GM19238 (cell line): ENCODE measurements at regions not wholly inside any gene's neighbourhood (a gene's known extent, or its start where the extent isn't known, plus 50 kb on each side); places are given as distances from the start of the nearest gene placed in this dataset.

Source experiments
- DNase-seq: peaks from one replicate; pipeline ENCODE4 v3.0.0; 2011; ENCODE audit warnings: low spot score; ENCODE audit not compliant: insufficient read length

GRCh38 chr20:10770753-10771152 is 97.0 kb upstream of the JAG1 start:
- DNase-seq, result no peak

DNA sequence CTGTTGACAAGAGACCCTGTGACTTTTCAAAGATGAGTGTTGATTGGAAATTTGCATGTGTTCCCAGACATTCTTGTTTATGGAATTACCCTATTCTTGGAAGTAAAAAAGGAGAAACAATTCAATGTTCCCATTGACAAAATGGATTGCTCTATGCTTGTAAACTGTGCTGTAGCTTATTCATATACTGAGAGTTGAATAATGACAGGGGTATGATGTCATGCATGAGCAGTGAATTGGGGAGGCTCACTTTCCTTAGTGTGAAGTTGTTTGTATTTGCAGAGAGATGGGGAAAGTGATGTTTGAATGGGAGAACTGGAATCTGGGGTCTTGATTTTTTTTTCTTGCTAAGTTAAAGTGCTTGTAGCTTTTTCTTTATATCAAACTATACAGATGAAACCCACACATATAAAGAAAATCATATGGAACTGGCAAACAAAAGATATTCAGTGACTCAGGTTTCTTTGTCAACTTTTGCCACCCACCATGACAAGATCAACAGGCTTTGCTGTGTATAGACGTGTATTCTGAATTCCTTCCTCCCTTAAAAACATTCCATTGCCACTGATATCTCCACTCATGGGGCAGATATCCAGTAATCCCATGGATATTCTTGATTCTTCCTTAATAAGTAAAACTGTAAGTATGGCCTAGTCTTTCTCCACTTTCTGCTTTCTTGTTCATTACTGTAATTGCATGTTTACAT is 97.8 kb upstream of the JAG1 start:
- DNase-seq, result no peak

DNA sequence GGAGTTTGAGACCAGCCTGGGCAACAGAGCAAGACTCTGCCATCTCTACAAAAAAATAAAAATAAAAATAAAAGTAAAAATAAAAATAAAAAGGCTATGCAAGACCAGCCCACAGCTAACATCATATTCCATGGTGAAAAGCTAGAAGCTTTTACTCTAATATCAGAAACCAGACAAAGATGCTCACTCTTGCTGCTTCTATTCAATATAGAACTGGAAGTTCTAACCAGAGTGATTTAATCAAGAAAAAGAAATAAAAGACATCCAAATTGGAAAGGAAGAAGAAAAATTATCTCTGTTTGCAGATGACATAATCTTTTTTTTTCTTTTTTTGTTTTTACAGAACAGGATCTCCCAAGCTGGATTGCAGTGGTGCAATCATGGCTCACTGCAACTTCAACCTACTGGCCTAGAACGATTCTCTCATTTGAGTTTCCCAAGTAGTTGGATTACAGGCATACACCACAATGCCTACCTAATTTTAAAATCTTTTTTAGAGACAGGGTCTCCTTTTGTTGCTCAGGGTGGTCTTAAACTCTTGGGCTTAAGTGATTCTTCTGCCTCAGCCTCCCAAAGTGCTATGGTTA is 100.7 kb upstream of the JAG1 start:
- no peak for DNase-seq

GRCh38 chr20:10777710-10778109 is 103.9 kb upstream of the JAG1 start:
- DNase-seq, result no peak

GRCh38 chr20:10779911-10780310 is 106.1 kb upstream of the JAG1 start:
- no peak for DNase-seq

DNA sequence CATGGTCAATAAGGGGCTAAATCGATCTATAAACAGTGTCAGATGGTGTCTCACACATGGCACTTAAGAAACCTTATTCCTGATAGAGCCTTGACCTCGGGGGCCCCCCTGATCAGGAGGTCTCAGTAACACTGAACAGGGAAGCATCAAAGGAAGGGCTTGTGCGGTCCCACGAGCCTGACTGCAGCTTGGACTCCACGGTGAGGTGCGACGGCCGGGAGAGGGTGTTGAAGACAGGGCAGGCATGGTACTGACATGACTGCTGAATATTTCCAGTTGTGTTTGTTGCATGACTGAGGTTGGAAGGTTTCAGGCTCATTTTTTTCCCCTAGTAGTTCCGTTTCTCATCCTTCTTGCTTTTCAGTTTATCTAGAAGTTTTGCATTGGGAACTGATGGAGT is 107.1 kb upstream of the JAG1 start:
- DNase-seq, result no peak

GRCh38 chr20:10781526-10781925 is 107.7 kb upstream of the JAG1 start:
- no peak for DNase-seq

DNA sequence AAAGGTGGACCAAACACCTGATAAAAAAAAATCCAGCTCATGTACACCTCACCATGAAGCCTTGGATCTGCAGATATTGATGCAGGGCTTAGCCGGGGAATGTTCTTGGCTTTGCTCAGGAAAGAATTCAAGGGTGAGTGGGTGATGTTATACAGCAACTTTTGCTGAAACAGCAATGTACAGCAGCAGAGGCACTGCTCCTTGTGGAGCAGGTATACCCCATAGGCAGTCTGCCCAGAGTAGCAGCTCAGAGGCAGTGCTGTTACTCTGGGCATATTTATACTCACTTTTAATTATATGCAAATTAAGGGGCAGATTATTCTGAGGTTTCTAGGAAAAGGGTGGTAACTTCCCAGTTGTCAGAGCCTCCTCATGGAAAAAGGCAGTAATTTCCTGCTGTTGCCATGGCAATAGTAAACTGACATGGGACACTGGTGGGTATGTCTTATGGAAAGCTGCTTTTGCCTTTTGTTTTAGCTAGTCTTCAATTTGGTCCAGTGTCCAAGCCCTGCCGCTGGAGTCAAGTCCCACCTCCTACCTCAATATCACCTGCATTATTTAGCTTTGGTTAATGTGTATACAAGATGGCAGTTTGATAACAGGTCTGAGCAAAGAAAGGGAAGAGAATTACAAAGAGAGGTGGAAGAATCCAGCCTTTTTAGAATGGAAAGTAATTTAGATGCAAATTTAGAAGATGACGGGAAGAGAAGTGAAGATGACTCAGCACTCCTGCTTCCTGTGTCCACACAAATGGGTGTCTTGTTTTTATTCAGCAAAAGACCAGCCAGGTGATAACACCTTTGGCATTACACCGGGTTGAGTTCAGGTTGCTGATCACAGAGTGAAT is 110.1 kb upstream of the JAG1 start:
- DNase-seq, result no peak

DNA sequence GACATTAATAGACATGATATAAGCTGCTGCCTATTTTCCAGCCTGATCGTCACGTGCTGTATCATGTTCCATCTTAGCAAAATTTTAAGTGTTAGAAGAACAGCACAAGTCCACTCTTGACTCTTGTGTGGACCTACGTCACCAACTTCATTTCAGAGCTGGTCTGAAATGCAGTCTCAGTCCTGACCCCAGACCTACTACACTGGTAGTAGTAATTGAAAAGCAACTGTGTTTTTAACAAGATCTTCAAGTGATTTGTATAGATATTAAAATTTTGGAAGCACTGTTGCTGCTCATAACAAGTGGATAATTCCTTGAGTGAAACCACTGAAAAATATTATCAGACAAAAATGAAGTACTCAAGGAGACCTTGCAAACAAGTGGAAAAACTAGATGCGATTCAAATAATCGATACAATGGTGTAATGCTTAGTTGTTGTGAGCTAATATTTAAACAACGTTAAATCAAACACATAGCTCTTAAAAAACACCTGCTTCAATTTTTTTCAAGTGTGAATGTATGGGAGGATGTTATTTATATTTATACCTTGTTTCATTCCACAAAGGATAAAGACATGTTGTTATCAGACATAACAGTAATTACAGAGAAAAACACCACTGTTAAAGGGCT is 110.9 kb upstream of the JAG1 start:
- DNase-seq, result no peak

DNA sequence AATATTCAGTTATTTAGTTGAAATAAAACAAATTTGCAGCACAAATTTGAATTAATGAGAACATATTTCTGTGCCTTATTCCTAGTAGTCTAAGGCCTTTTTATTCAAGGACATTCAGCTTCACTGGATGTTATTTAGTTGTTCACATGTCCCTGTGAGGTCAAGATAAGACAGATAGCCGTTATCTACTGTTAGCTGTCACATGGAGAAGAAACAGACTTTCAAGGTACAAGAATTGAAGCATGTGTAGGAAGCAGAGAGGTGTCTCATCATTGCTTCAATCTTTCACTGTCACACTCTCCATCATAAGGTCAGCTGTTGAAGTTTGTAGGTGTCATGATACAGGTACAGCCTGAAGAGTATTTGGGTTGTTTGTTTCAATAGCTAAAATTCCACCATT is 112.9 kb upstream of the JAG1 start:
- no peak for DNase-seq

- no peak for DNase-seq
Observed at GRCh38 chr20:10788055-10788454, 114.3 kb upstream of the JAG1 start.

GRCh38 chr20:10788877-10789276 is 115.1 kb upstream of the JAG1 start:
- no peak for DNase-seq

GRCh38 chr20:10789386-10789785 is 115.6 kb upstream of the JAG1 start:
- DNase-seq, result no peak

- no peak for DNase-seq
Observed at GRCh38 chr20:10790013-10790412, 116.2 kb upstream of the JAG1 start.

DNA sequence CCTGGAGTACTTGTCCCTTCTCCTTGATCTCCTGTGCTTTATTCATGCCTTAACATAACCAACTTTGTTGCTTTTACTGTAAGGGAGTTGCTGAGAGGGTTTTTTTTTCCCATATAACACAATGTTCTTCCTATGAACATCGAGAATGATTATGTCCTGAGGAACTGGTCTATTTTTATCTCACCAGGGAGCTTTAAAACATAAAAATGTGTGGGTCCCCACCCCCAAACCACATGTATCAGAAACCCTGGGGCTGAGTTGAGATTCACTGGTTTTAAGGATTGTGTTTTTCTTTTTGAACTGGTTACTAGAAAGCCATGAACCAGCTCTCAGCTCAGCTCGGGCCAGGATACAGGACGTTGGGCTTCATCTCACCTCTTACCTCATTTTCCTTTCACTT is 118.5 kb upstream of the JAG1 start:
- DNase-seq, result no peak

- no peak for DNase-seq
Observed at GRCh38 chr20:10793766-10794165, 120.0 kb upstream of the JAG1 start.

- DNase-seq, result no peak
Observed at GRCh38 chr20:10794765-10795164, 121.0 kb upstream of the JAG1 start.

DNA sequence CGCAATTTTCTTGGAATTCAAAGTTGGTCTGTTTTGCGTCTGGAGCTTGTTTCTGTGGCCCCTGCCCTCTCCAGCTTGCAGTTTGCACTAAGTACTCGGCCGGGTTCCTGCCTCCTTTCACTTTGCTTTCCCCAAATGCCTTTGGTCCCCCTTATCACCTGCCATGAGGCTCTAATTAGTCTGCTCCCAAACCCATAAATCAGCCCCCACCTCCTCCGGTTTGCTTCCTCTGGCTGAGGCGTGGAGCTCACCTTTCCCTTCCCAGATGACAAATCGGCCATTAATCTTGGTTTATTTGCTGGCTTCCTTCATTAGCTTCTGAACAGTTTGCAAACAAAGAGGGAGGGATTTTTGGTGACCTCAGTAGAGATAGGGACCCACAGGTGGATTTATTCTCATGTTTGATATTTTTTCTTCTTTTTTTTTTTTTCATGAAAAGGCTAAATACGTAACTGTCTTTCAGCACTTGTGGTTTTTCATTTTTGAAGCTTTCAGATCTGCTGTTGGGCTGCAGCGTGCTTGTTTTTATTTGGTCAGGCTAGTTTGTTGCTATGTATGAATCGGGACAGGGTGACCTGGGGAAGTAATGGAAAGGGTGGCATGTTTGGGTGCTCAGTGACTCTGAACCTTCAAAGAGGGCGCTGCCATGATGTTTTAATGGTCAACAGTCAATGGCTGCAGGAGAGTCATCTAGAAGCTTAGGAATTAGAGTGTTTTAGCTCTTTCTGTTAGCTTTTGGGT is 121.7 kb upstream of the JAG1 start:
- DNase-seq, result no peak

DNA sequence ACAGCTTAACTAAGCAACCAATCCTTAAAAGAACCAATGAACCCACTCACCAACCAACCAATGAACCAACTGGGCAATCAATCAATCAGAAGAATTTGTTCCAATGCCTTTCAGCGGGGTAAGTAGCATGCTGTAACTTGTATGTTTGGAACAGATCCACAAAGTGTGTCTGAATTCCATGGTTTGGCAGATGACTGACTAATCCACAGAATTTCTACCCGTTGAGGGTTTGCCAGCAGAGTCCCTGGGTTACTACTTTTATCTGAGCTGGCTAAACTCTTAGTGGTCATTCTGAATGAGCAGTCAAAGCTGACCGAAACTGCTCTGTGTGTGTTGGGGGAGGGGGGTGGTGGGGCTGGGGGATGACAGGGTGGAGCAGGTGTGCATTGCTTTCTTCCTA is 125.0 kb upstream of the JAG1 start:
- no peak for DNase-seq

GRCh38 chr20:10799735-10800134 is 125.9 kb upstream of the JAG1 start:
- DNase-seq, result no peak

- DNase-seq, result no peak
Observed at GRCh38 chr20:10800288-10800687, 126.5 kb upstream of the JAG1 start.
